ENCODE measurements at regions not wholly inside any gene's neighbourhood (a gene's known extent, or its start where the extent isn't known, plus 50 kb on each side); places are given as distances from the start of the nearest gene placed in this dataset.
A peak's percentile ranks its signal among the peaks of the same experiment; 100 is the strongest.

DNA sequence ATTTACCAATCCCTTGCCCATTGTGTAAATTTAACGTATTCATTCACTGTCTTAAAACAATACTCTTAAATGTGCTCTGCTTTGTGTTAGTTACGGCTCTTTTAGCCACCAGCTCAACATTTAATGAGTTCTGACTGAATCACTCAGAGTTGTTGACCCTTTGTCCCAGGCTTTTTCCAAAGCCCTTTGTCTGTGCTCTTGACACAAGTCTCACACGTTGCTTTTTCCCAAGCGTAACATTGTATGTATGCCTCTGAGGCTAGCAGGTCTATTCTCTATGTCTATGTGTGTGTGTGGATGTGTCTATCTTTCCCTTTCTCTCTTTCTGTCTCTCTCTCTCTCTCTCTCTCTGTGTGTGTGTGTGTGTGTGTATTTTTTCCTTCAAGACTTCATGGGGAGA is 435.4 kb upstream of the GOLIM4 start:
- H3K4me3 ChIP-seq, result no peak overlapping the region
- BruUV-seq (replicated peaks), result no TSS peak
- DNase-seq, result peak in 1 of 2 experiments; percentile 17
- no peaks in the 10 kb centered on the region for H3F3A ChIP-seq (ENCODE audit: insufficient read depth, low read depth)
- intact Hi-C loops (cut with micrococcal nuclease; ENCODE audit: unreplicated experiment), result no loop called here
- H3K27ac ChIP-seq, result no peak overlapping the region
- no peaks in the 10 kb centered on the region for H3K9me3 ChIP-seq (ENCODE audit: insufficient read depth, low read depth)
- H2AFZ ChIP-seq, result no peak overlapping the region
- H3K4me1 ChIP-seq (replicated peaks; ENCODE audit: insufficient read depth), result no peaks in the 10 kb centered on the region
- H3K4me2 ChIP-seq, result no peak overlapping the region
- H4K20me1 ChIP-seq (ENCODE audit: insufficient read depth), result no peaks in the 10 kb centered on the region
- TF ChIP-seq CTCF (conservative IDR thresholded peaks at IDR 0.05) (no peak), EZH2 (IDR thresholded peaks at IDR 0.05; ENCODE audit: low read depth) (no peak)
- no peaks in the 10 kb centered on the region for H3K27me3 ChIP-seq (ENCODE audit: insufficient read depth, low read depth)
- H3K9me2 ChIP-seq (ENCODE audit: insufficient read depth), result no peaks in the 10 kb centered on the region
- no peaks in the 10 kb centered on the region for H3K36me3 ChIP-seq (ENCODE audit: low read depth)
- H3K79me2 ChIP-seq (ENCODE audit: low read depth), result no peaks in the 10 kb centered on the region
- CTCF ChIA-PET, result interaction anchor here (0.6 kb wide), 1 partner anchor 319 kb away, joined by 3 read pairs; no protein-coding TSS in a partner anchor
- POLR2A ChIA-PET (ENCODE audit: unreplicated experiment), result no interaction called here

- H3K36me3 ChIP-seq (ENCODE audit: low read depth), result no peaks in the 10 kb centered on the region
- no peak overlapping the region for H3K4me3 ChIP-seq
- no peak overlapping the region for H2AFZ ChIP-seq
- H3K9me2 ChIP-seq (ENCODE audit: insufficient read depth), result no peaks in the 10 kb centered on the region
- H4K20me1 ChIP-seq (ENCODE audit: insufficient read depth), result no peaks in the 10 kb centered on the region
- H3K9me3 ChIP-seq (ENCODE audit: insufficient read depth, low read depth), result no peaks in the 10 kb centered on the region
- intact Hi-C loops (cut with micrococcal nuclease; ENCODE audit: unreplicated experiment), result no loop called here
- no peak for DNase-seq
- POLR2A ChIA-PET (ENCODE audit: unreplicated experiment), result no interaction called here
- no peaks in the 10 kb centered on the region for H3K27me3 ChIP-seq (ENCODE audit: insufficient read depth, low read depth)
- no peak overlapping the region for H3K4me2 ChIP-seq
- CTCF ChIA-PET, result no interaction called here
- TF ChIP-seq EZH2 (IDR thresholded peaks at IDR 0.05; ENCODE audit: low read depth) (no peak), CTCF (conservative IDR thresholded peaks at IDR 0.05) (no peak)
- H3K79me2 ChIP-seq (ENCODE audit: low read depth), result no peaks in the 10 kb centered on the region
- H3K4me1 ChIP-seq (replicated peaks; ENCODE audit: insufficient read depth), result no peaks in the 10 kb centered on the region
- H3F3A ChIP-seq (ENCODE audit: insufficient read depth, low read depth), result no peaks in the 10 kb centered on the region
- no peak overlapping the region for H3K27ac ChIP-seq
- no TSS peak for BruUV-seq (replicated peaks)
Measured at GRCh38 chr3:168524129-168524528, 428.4 kb upstream of the GOLIM4 start.

DNA sequence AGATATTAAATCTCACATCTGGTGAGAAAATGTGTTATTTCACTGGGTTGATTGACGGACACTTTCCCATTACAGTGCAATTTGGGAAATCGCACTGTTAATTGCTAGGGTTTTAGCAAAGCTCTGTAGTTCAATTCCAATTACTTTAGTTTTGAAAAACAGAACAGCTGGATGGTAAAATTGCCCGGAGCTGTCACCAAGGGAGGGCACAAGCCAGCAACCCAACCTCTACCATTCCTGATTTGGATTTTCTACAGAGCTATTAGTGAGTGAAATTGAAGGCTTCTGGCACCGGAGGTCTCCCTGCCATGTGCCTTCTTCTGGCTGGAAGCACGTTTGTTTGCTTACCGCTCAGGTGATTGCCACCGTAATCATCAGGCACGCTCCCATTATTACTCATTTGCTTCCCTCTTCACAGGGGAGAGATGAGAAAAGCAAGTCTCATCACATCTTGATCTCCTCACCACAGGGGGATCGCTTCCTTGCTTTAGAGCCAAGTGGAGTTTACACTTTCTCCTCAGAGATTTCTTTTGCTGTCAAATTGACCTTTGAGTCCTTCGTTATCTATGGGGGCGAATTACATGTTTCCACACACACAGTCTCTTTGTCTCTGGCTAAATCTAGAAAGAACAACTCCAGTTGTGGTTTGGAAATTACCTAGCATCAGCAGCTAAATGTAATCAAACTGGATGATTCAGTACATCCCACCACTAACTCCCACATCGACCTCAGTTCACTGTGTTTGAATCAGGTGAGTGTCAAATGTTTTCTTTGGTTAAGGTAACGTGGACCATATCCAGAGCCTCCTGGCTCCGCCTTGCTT is 421.7 kb upstream of the GOLIM4 start:
- POLR2A ChIA-PET (ENCODE audit: unreplicated experiment), result no interaction called here
- no peaks in the 10 kb centered on the region for H4K20me1 ChIP-seq (ENCODE audit: insufficient read depth)
- DNase-seq, result no peak
- H3K36me3 ChIP-seq (ENCODE audit: low read depth), result no peaks in the 10 kb centered on the region
- no peaks in the 10 kb centered on the region for H3K9me2 ChIP-seq (ENCODE audit: insufficient read depth)
- H2AFZ ChIP-seq, result no peak overlapping the region
- intact Hi-C loops (cut with micrococcal nuclease; ENCODE audit: unreplicated experiment), result no loop called here
- H3K9me3 ChIP-seq (ENCODE audit: insufficient read depth, low read depth), result no peaks in the 10 kb centered on the region
- no peaks in the 10 kb centered on the region for H3K79me2 ChIP-seq (ENCODE audit: low read depth)
- TF ChIP-seq CTCF (conservative IDR thresholded peaks at IDR 0.05) (no peak), EZH2 (IDR thresholded peaks at IDR 0.05; ENCODE audit: low read depth) (no peak)
- no TSS peak for BruUV-seq (replicated peaks)
- CTCF ChIA-PET, result no interaction called here
- H3K27me3 ChIP-seq (ENCODE audit: insufficient read depth, low read depth), result no peaks in the 10 kb centered on the region
- H3K4me3 ChIP-seq, result no peak overlapping the region
- no peaks in the 10 kb centered on the region for H3K4me1 ChIP-seq (replicated peaks; ENCODE audit: insufficient read depth)
- H3K4me2 ChIP-seq, result no peak overlapping the region
- no peak overlapping the region for H3K27ac ChIP-seq
- no peaks in the 10 kb centered on the region for H3F3A ChIP-seq (ENCODE audit: insufficient read depth, low read depth)

Measured in PC-9 (cell line).